Nephron (organoid): ENCODE measurements at regions not wholly inside any gene's neighbourhood (a gene's known extent, or its start where the extent isn't known, plus 50 kb on each side); places are given as distances from the start of the nearest gene placed in this dataset.

Source experiments
- H3K27ac Mint-ChIP-seq, 3 experiments: 2 replicates each; pipeline ENCODE4 v1.8.0; 2020; ENCODE audit warnings: mixed read lengths in 3 of 3, mild to moderate bottlenecking in 2 of 3, moderate library complexity in 1 of 3
- H3K27me3 Mint-ChIP-seq: 2 replicates; pipeline ENCODE4 v1.8.0; 2021; ENCODE audit warnings: low read depth, mild to moderate bottlenecking, moderate library complexity, mixed read lengths
- H3K36me3 Mint-ChIP-seq: 2 replicates; pipeline ENCODE4 v1.8.0; 2020; ENCODE audit warnings: low read depth, mixed read lengths
- H3K4me1 Mint-ChIP-seq: 2 replicates; pipeline ENCODE4 v1.8.0; 2020; ENCODE audit warnings: mixed read lengths
- H3K4me3 Mint-ChIP-seq, 3 experiments: 2 replicates each; pipeline ENCODE4 v1.8.0; 2020; ENCODE audit warnings: mild to moderate bottlenecking in 3 of 3, mixed read lengths in 3 of 3, moderate library complexity in 2 of 3
- H3K9me3 Mint-ChIP-seq: 2 replicates; pipeline ENCODE4 v1.8.0; 2020; ENCODE audit warnings: mixed read lengths
- CTCF ChIP-seq, 3 experiments: fragments of 200-600 bp; sonication (generic); IDR thresholded peaks; one replicate each; pipeline ENCODE4 v1.5.0; 2021; ENCODE audit warnings: antibody characterized with exemption in 3 of 3; ENCODE audit not compliant: unreplicated experiment in 3 of 3

DNA sequence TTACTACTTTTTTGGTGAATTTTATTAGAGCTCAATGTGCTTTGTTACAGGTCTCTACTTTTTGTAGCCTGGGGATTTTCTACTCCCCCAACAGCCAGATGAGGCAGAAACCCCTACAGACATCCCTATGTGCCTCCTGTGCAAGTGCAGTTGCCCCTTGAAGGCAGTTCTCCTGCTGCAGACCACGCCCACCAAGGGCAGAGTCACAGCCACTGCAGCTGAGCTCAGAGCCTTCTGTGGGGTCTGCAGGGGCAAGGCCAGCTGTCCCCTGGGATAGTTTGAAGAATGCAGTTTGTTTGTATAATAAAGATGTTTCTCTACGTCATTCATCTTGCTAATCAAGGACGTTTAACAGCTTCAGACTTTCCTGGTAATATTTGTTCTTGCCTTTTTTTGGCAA lies 76.8 kb downstream of the NPAP1 start:
- Mint-ChIP-seq H3K36me3 (no peaks in the 10 kb centered on the region), H3K27me3 (no peaks in the 10 kb centered on the region), H3K4me3 (no peak overlapping the region), H3K27ac (no peak overlapping the region), H3K4me1 (no peaks in the 10 kb centered on the region), H3K9me3 (peaks cover 11% of the 10 kb centered on the region)
- no peak for TF ChIP-seq CTCF (IDR thresholded peaks at IDR 0.05; ENCODE audit: unreplicated experiment in 3 of 3)

GRCh38 chr15:24756101-24756500 lies 80.5 kb downstream of the NPAP1 start:
- peaks cover 14% of the 10 kb centered on the region for H3K9me3 Mint-ChIP-seq
- no peaks in the 10 kb centered on the region for H3K36me3 Mint-ChIP-seq
- H3K4me1 Mint-ChIP-seq, result no peaks in the 10 kb centered on the region
- H3K4me3 Mint-ChIP-seq, result no peak overlapping the region
- no peak overlapping the region for H3K27ac Mint-ChIP-seq
- no peaks in the 10 kb centered on the region for H3K27me3 Mint-ChIP-seq
- TF ChIP-seq CTCF (IDR thresholded peaks at IDR 0.05; ENCODE audit: unreplicated experiment in 3 of 3), result no peak

DNA sequence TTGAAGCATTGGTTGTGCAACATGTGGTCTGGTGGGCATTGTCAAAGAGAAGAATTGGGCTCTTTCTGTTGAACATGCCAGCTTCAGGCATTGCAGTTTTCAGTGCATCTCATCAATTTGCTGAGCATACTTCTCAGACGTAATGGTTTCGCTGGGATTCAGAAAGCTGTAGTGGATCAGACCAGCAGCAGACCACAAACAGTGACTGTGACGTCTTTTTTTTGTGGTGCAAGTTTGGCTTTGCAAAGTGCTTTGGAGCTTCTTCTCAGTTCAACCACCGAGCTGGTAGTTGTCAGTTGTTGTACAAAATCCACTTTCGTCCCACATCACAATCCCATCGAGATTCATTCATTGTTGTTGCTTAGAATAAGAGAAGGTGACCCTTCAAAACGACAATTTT lies 84.5 kb downstream of the NPAP1 start:
- no peak overlapping the region for H3K27ac Mint-ChIP-seq

GRCh38 chr15:24761704-24762302 lies 86.2 kb downstream of the NPAP1 start:
- Mint-ChIP-seq H3K9me3 (peaks cover 7% of the 10 kb centered on the region), H3K36me3 (no peaks in the 10 kb centered on the region), H3K27ac (no peak overlapping the region), H3K4me3 (no peak overlapping the region), H3K4me1 (no peaks in the 10 kb centered on the region), H3K27me3 (no peaks in the 10 kb centered on the region)
- TF ChIP-seq CTCF (IDR thresholded peaks at IDR 0.05; ENCODE audit: unreplicated experiment in 3 of 3), result peak; percentile 40 to 54 (median 45)

More for the DNA sequence above, 84.5 kb downstream of the NPAP1 start:
- TF ChIP-seq CTCF (IDR thresholded peaks at IDR 0.05; ENCODE audit: unreplicated experiment in 3 of 3), result no peak
- H3K4me3 Mint-ChIP-seq, result no peak overlapping the region
- H3K27me3 Mint-ChIP-seq, result no peaks in the 10 kb centered on the region
- H3K9me3 Mint-ChIP-seq, result peaks cover 15% of the 10 kb centered on the region
- no peaks in the 10 kb centered on the region for H3K36me3 Mint-ChIP-seq
- H3K4me1 Mint-ChIP-seq, result no peaks in the 10 kb centered on the region

DNA sequence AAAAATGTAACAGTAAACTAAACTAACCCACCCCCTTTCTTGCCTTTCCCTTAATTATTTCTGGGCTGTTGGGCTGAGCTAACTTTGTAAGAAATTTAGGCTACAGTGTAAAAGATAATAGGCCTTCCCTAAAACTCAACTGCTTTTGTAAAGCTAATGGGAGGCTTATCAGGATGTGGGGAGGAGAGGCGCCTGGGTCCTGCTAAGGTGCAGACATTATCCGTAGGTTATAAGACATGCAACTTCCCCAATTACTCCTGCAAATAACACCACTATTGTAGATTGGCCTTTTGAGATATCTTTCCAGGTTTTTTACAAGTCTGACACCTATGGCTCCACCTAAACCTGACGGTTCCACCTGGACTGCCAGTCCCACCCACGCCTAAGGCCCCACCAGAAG lies 88.3 kb downstream of the NPAP1 start:
- Mint-ChIP-seq H3K9me3 (peaks cover 7% of the 10 kb centered on the region), H3K4me3 (no peak overlapping the region), H3K4me1 (no peaks in the 10 kb centered on the region), H3K27me3 (no peaks in the 10 kb centered on the region), H3K27ac (no peak overlapping the region), H3K36me3 (no peaks in the 10 kb centered on the region)
- no peak for TF ChIP-seq CTCF (IDR thresholded peaks at IDR 0.05; ENCODE audit: unreplicated experiment in 3 of 3)

DNA sequence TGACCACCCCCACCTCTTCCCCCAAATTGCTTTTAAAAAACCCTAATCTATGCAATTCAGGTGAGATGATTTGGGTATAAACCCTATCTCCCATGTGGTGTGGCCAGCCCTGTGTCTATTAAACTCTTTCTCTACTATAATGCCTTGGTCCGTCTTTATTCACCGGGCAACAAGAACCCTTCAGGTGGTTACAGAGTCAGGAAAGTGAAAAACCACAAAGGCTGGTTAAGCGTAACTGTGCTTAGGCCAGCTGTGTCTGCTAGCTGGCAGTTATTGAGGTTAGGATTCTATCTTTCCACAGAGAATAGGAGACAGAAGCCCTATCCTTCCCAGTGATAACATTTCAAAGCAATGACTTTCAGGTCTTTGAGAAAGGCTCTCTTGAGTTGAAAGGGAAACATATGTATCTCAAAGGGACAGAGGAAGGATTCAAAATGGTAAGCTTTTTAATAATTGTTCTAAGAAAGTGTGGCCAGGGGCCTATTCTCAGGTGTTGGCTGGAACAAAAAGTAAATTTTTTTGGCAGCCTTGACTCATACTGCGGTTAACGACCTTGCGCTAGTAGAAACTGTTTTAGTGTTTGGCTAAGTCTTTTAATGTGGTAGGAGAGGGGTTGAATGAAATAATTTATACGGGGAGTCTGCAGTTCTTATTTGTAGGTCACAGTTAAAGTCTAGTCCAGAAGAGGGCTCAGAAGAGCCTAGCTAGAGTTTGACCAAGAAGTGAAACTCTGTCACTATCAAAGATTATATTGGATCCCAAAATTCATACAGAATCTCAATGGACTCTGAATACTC lies 89.0 kb downstream of the NPAP1 start:
- Mint-ChIP-seq H3K27ac (no peak overlapping the region), H3K4me3 (no peak overlapping the region), H3K27me3 (no peaks in the 10 kb centered on the region), H3K36me3 (no peaks in the 10 kb centered on the region), H3K4me1 (no peaks in the 10 kb centered on the region), H3K9me3 (peaks cover 7% of the 10 kb centered on the region)
- TF ChIP-seq CTCF (IDR thresholded peaks at IDR 0.05; ENCODE audit: unreplicated experiment in 3 of 3), result no peak
